Posterior vena cava (tissue), 2 donors: ENCODE measurements at regions not wholly inside any gene's neighbourhood (a gene's known extent, or its start where the extent isn't known, plus 50 kb on each side); places are given as distances from the start of the nearest gene placed in this dataset.

ENCODE experiments used
- DNase-seq: peaks from one replicate; pipeline ENCODE4 v3.0.0-alpha.2; 2020; ENCODE audit warnings: low spot score
- intact Hi-C, 2 donors: fragments of 100-400 bp; cut with DNase I; formaldehyde crosslinking; loops; one replicate each; pipeline versions ENCODE4 v1.14.1 to v1.14.2; 2022 to 2023
- donor health status: DM: yes; HTN: yes; CAD: no.
- donor health status: DM: yes; HTN: yes; CAD: no.

GRCh38 chr6:168130168-168130696 is 51.2 kb upstream of the FRMD1 start:
- DNase-seq: peak; percentile 81
- intact Hi-C loops: no loop called here

GRCh38 chr6:168129292-168130167 is 50.5 kb upstream of the FRMD1 start:
- intact Hi-C loops: loop anchor here in 1 of 2 donors (5.0 kb wide), 1 partner anchor 1458 kb away; no protein-coding TSS in a partner anchor
- DNase-seq: peak; percentile 71

- intact Hi-C loops: loop anchor here in 1 of 2 donors (5.0 kb wide), 1 partner anchor 1459 kb away; no protein-coding TSS in a partner anchor
- peak; percentile 76 for DNase-seq
These were observed 49.7 kb upstream of the FRMD1 start for GRCh38 chr6:168128631-168129291.
